ENCODE measurements at regions not wholly inside any gene's neighbourhood (a gene's known extent, or its start where the extent isn't known, plus 50 kb on each side); places are given as distances from the start of the nearest gene placed in this dataset.

DNA sequence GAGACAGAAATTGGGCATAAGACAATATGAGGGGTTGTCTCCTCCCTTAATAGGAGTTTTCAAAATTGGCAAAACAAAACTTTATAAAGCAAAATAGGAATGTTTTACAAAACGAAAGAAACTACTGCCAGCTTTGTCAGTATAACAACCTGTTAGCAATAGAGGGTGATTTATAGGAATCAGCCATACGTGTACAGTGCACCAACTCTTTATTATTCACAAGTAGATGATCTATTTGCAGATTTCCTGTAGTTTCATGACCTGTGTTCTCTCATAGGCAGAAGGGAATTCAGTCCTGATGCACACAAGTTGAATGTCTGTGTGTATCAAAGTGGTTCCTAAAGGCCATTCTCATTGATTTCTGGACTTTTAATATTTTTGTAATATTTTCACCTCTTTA is 116.3 kb downstream of the MFAP3L start:
- TF ChIP-seq, protein P1, sequence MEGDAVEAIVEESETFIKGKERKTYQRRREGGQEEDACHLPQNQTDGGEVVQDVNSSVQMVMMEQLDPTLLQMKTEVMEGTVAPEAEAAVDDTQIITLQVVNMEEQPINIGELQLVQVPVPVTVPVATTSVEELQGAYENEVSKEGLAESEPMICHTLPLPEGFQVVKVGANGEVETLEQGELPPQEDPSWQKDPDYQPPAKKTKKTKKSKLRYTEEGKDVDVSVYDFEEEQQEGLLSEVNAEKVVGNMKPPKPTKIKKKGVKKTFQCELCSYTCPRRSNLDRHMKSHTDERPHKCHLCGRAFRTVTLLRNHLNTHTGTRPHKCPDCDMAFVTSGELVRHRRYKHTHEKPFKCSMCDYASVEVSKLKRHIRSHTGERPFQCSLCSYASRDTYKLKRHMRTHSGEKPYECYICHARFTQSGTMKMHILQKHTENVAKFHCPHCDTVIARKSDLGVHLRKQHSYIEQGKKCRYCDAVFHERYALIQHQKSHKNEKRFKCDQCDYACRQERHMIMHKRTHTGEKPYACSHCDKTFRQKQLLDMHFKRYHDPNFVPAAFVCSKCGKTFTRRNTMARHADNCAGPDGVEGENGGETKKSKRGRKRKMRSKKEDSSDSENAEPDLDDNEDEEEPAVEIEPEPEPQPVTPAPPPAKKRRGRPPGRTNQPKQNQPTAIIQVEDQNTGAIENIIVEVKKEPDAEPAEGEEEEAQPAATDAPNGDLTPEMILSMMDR (IDR thresholded peaks at IDR 0.05; ENCODE audit: low read depth, low read length): no peak
- TF ChIP-seq MAX (IDR thresholded peaks at IDR 0.05; ENCODE audit: low read depth, low read length) (no peak), POLR2A (IDR thresholded peaks at IDR 0.05; ENCODE audit: extremely low read depth, insufficient read length) (no peak)

Measured in NB4 (cell line).